IMR-90 (cell line): ENCODE measurements at regions not wholly inside any gene's neighbourhood (a gene's known extent, or its start where the extent isn't known, plus 50 kb on each side); places are given as distances from the start of the nearest gene placed in this dataset.

Source experiments
- ATAC-seq: fragments of 200-7000 bp; cut with Tn5 transposase; 2 replicates; pipeline ENCODE4 v1.9.1; 2020; ENCODE audit warnings: low read depth, mild to moderate bottlenecking, moderate library complexity
- BruUV-seq: library from RNA; stranded (reverse); fragments of 400-500 nt; replicated peaks from 2 replicates; lab custom pipeline; 2021; lab: Mats Ljungman, UMichigan
- CTCF ChIA-PET: fragments of 300-600 bp; formaldehyde crosslinking; extraction: SDS; loops from one replicate; lab custom pipeline; 2021; ENCODE audit warnings: antibody characterized with exemption; lab: Yijun Ruan, JAX
- POLR2A ChIA-PET: fragments of 300-600 bp; sonication (Branson Sonifier 250); formaldehyde crosslinking; loops from one replicate; lab custom pipeline; 2022; ENCODE audit warnings: antibody characterized with exemption; ENCODE audit not compliant: unreplicated experiment; lab: Charles Lee
- DNase-seq: peaks from one replicate; pipeline ENCODE4 v3.0.0; 2013
- H2AFZ ChIP-seq: replicated peaks from 2 replicates; pipeline ENCODE3; 2013; ENCODE audit warnings: low read length, mild to moderate bottlenecking; ENCODE audit not compliant: poor library complexity
- H2AK5ac ChIP-seq: 2 replicates; pipeline ENCODE4 v1.6.1; 2013; ENCODE audit warnings: low read depth, low read length, inconsistent platforms
- H2AK9ac ChIP-seq: replicated peaks from 2 replicates; pipeline ENCODE3; 2013; ENCODE audit warnings: mild to moderate bottlenecking, low read depth, low read length, moderate library complexity; ENCODE audit not compliant: poor library complexity
- H2BK120ac ChIP-seq: 2 replicates; pipeline ENCODE4 v1.6.1; 2013; ENCODE audit warnings: low read depth, low read length, inconsistent platforms
- H2BK15ac ChIP-seq: 3 replicates; pipeline ENCODE4 v1.6.1; 2013; ENCODE audit warnings: low read depth, low read length, inconsistent platforms
- H2BK20ac ChIP-seq: 2 replicates; pipeline ENCODE4 v1.6.1; 2013; ENCODE audit warnings: low read depth, mild to moderate bottlenecking, inconsistent platforms, low read length, moderate library complexity
- H2BK5ac ChIP-seq: 2 replicates; pipeline ENCODE4 v1.6.1; 2013; ENCODE audit warnings: mild to moderate bottlenecking, low read depth, low read length, inconsistent platforms; ENCODE audit not compliant: poor library complexity, severe bottlenecking
- H3K14ac ChIP-seq: replicated peaks from 2 replicates; pipeline ENCODE4 v1.6.1; 2013; ENCODE audit warnings: low read depth, low read length, inconsistent platforms
- H3K18ac ChIP-seq: 2 replicates; pipeline ENCODE4 v1.6.1; 2013; ENCODE audit warnings: low read depth, low read length, control low read depth
- H3K23ac ChIP-seq: 2 replicates; pipeline ENCODE4 v1.6.1; 2013; ENCODE audit warnings: low read depth, low read length, inconsistent platforms
- H3K27ac ChIP-seq: 2 replicates; pipeline ENCODE4 v1.5.1; 2013; ENCODE audit warnings: mild to moderate bottlenecking, control low read depth, low read length; ENCODE audit not compliant: insufficient read depth
- H3K27me3 ChIP-seq: 2 replicates; pipeline ENCODE4 v1.6.1; 2013; ENCODE audit warnings: low read length; ENCODE audit not compliant: control insufficient read depth, insufficient read depth
- H3K36me3 ChIP-seq: 2 replicates; pipeline ENCODE4 v1.6.1; 2013; ENCODE audit warnings: low read length, mixed read lengths; ENCODE audit not compliant: control insufficient read depth, insufficient read depth
- H3K4ac ChIP-seq: 2 replicates; pipeline ENCODE4 v1.6.1; 2013; ENCODE audit warnings: low read depth, low read length, inconsistent platforms
- H3K4me1 ChIP-seq: 2 replicates; pipeline ENCODE4 v1.6.1; 2013; ENCODE audit warnings: low read length, mixed read lengths; ENCODE audit not compliant: control insufficient read depth, insufficient read depth
- H3K4me2 ChIP-seq: 2 replicates; pipeline ENCODE4 v1.6.1; 2013; ENCODE audit warnings: low read depth, mild to moderate bottlenecking, control low read depth, low read length, moderate library complexity
- H3K4me3 ChIP-seq: 2 replicates; pipeline ENCODE4 v1.5.1; 2013; ENCODE audit warnings: low read depth, mild to moderate bottlenecking, control low read depth, low read length, moderate library complexity; ENCODE audit not compliant: insufficient read depth
- H3K56ac ChIP-seq: 2 replicates; pipeline ENCODE4 v1.6.1; 2013; ENCODE audit warnings: low read length, inconsistent platforms; ENCODE audit not compliant: insufficient read depth; ENCODE audit errors: extremely low read depth
- H3K79me1 ChIP-seq, 2 experiments: 2 replicates each; pipeline ENCODE4 v1.6.1; 2013; ENCODE audit warnings: low read length in 2 of 2, inconsistent platforms in 1 of 2, low read depth in 1 of 2
- H3K9ac ChIP-seq: 2 replicates; pipeline ENCODE4 v1.6.1; 2013; ENCODE audit warnings: low read depth, low read length, control low read depth
- H3K9me1 ChIP-seq: 2 replicates; pipeline ENCODE4 v1.6.1; 2013; ENCODE audit warnings: low read length, inconsistent platforms; ENCODE audit not compliant: insufficient read depth
- H3K9me3 ChIP-seq: 2 replicates; pipeline ENCODE4 v1.6.1; 2013; ENCODE audit warnings: low read length; ENCODE audit not compliant: control insufficient read depth, insufficient read depth
- H4K20me1 ChIP-seq: 2 replicates; pipeline ENCODE4 v1.6.1; 2013; ENCODE audit warnings: low read length, inconsistent platforms; ENCODE audit not compliant: insufficient read depth
- H4K5ac ChIP-seq: 2 replicates; pipeline ENCODE4 v1.6.1; 2013; ENCODE audit warnings: mild to moderate bottlenecking, low read depth, low read length, control low read depth
- H4K8ac ChIP-seq, 2 experiments: 2 replicates each; pipeline ENCODE4 v1.6.1; 2013; ENCODE audit warnings: low read depth in 2 of 2, low read length in 2 of 2, control low read depth in 1 of 2, inconsistent platforms in 1 of 2
- H4K91ac ChIP-seq: 2 replicates; pipeline ENCODE4 v1.6.1; 2013; ENCODE audit warnings: low read depth, low read length, inconsistent platforms; ENCODE audit not compliant: insufficient read depth
- BHLHE40 ChIP-seq: fragments of 150-350 bp; IDR thresholded peaks from 2 replicates; pipeline ENCODE4 v1.6.1; 2016; ENCODE audit warnings: mild to moderate bottlenecking, low read depth, low read length
- CEBPB ChIP-seq: IDR thresholded peaks from 2 replicates; pipeline ENCODE4 v1.6.1; 2012; ENCODE audit warnings: low read depth, low read length, improper control_type of control experiment
- CHD1 ChIP-seq: IDR thresholded peaks from 2 replicates; pipeline ENCODE4 v1.6.1; 2012; ENCODE audit warnings: low read depth, low read length, improper control_type of control experiment
- CTCF ChIP-seq: conservative IDR thresholded peaks from 2 replicates; pipeline ENCODE4 v1.5.1; 2012; ENCODE audit warnings: mild to moderate bottlenecking, low read depth, low read length, improper control_type of control experiment
- ELK1 ChIP-seq: fragments of 150-350 bp; IDR thresholded peaks from 2 replicates; pipeline ENCODE4 v1.6.1; 2016; ENCODE audit warnings: low read depth, mild to moderate bottlenecking, low read length, moderate library complexity, borderline replicate concordance
- FOS ChIP-seq: fragments of 150-350 bp; IDR thresholded peaks from 2 replicates; pipeline ENCODE4 v1.6.1; 2016; ENCODE audit warnings: low read depth, low read length
- MAFK ChIP-seq: IDR thresholded peaks from 2 replicates; pipeline ENCODE4 v1.6.1; 2012; ENCODE audit warnings: low read depth, low read length, improper control_type of control experiment
- MAZ ChIP-seq: IDR thresholded peaks from 2 replicates; pipeline ENCODE4 v1.6.1; 2012; ENCODE audit warnings: low read depth, mild to moderate bottlenecking, low read length, improper control_type of control experiment, moderate library complexity, borderline replicate concordance
- MXI1 ChIP-seq: IDR thresholded peaks from 2 replicates; pipeline ENCODE4 v1.6.1; 2012; ENCODE audit warnings: low read depth, mild to moderate bottlenecking, low read length, moderate library complexity, borderline replicate concordance
- NFE2L2 ChIP-seq: fragments of 150-350 bp; IDR thresholded peaks from 2 replicates; pipeline ENCODE4 v1.6.1; 2016; ENCODE audit warnings: low read depth, mild to moderate bottlenecking, low read length
- POLR2A ChIP-seq: IDR thresholded peaks from 2 replicates; pipeline ENCODE4 v1.6.1; 2012; ENCODE audit warnings: mild to moderate bottlenecking, low read depth, low read length
- RAD21 ChIP-seq: IDR thresholded peaks from 2 replicates; pipeline ENCODE4 v1.6.1; 2012; ENCODE audit warnings: low read length, improper control_type of control experiment
- RFX5 ChIP-seq: IDR thresholded peaks from 2 replicates; pipeline ENCODE4 v1.8.0; 2012; ENCODE audit warnings: low read depth, mild to moderate bottlenecking, low read length, moderate library complexity
- SMC3 ChIP-seq: fragments of 150-350 bp; IDR thresholded peaks from 2 replicates; pipeline ENCODE4 v1.6.1; 2016; ENCODE audit warnings: low read depth, mild to moderate bottlenecking, antibody characterized with exemption, low read length, moderate library complexity
- USF2 ChIP-seq: fragments of 150-350 bp; IDR thresholded peaks from 2 replicates; pipeline ENCODE4 v1.6.1; 2017; ENCODE audit warnings: mild to moderate bottlenecking, antibody characterized with exemption, low read length, low read depth
- WGBS, 2 experiments: methylation state at CpG; one replicate each; pipeline versions ENCODE4 v1.1.5 to v1.1.7; 2013; ENCODE audit warnings: missing lambda C conversion rate in 2 of 2; ENCODE audit not compliant: insufficient read length in 1 of 2; ENCODE audit errors: extremely low coverage in 2 of 2; 5-methylcytosine and 5-hydroxymethylcytosine counted together
- dilution Hi-C: fragments of 300-500 bp; cut with HindIII; formaldehyde crosslinking; loops from one replicate; pipeline ENCODE4 v1.14.3; 2018; ENCODE audit warnings: low sequenced_read_pairs; ENCODE audit not compliant: unreplicated experiment
- in situ Hi-C: fragments of 300-500 bp; cut with MboI; formaldehyde crosslinking; loops from 3 replicates; pipeline ENCODE4 v1.14.3; 2019; ENCODE audit warnings: low sequenced_read_pairs, inconsistent platforms, mixed read lengths
- intact Hi-C: fragments of 100-400 bp; cut with micrococcal nuclease; formaldehyde crosslinking; loops from 2 replicates; pipeline ENCODE4 v1.10.0; 2022

GRCh38 chr4:35052546-35052945 is 1191.8 kb downstream of the ARAP2 start:
- no peak overlapping the region for H3K23ac ChIP-seq
- H3K27me3 ChIP-seq: no peaks in the 10 kb centered on the region
- no peak for DNase-seq
- no peak overlapping the region for H3K14ac ChIP-seq
- intact Hi-C loops: no loop called here
- ATAC-seq: no peak
- H2AK9ac ChIP-seq: no peak overlapping the region
- no peaks in the 10 kb centered on the region for H3K36me3 ChIP-seq
- H3K9ac ChIP-seq: no peak overlapping the region
- ChIA-PET POLR2A (no interaction called here), CTCF (no interaction called here)
- H4K91ac ChIP-seq: no peak overlapping the region
- H3K4me1 ChIP-seq: no peaks in the 10 kb centered on the region
- dilution Hi-C loops: no loop called here
- no peak overlapping the region for H2AFZ ChIP-seq
- no CpG with 5 or more reads among the region's 9 CpGs for WGBS, 2 experiments
- 0 out of 2 replicates have a peak, but pooled peaks cover 7% of the 10 kb centered on the region for H3K9me3 ChIP-seq
- TF ChIP-seq RFX5: no peak
- no peak for TF ChIP-seq USF2
- TF ChIP-seq ELK1: no peak
- TF ChIP-seq RAD21: no peak
- TF ChIP-seq SMC3: no peak
- no peak for TF ChIP-seq NFE2L2
- no peak for TF ChIP-seq BHLHE40
- no peak for TF ChIP-seq POLR2A
- TF ChIP-seq MAZ: no peak
- no peak for TF ChIP-seq CTCF
- TF ChIP-seq CHD1: no peak
- no peak for TF ChIP-seq CEBPB
- TF ChIP-seq MAFK: no peak
- no peak for TF ChIP-seq MXI1
- TF ChIP-seq FOS: no peak
- no peak overlapping the region for H3K27ac ChIP-seq
- H4K8ac ChIP-seq: no peak overlapping the region
- no peak overlapping the region for H2BK5ac ChIP-seq
- in situ Hi-C loops: no loop called here
- no TSS peak for BruUV-seq
- H3K18ac ChIP-seq: no peak overlapping the region
- H2BK15ac ChIP-seq: no peak overlapping the region
- no peak overlapping the region for H2BK20ac ChIP-seq
- no peak overlapping the region for H3K4me3 ChIP-seq
- H3K79me1 ChIP-seq: no peaks in the 10 kb centered on the region
- no peak overlapping the region for H3K56ac ChIP-seq
- H2BK120ac ChIP-seq: no peak overlapping the region
- no peak overlapping the region for H3K4ac ChIP-seq
- H3K9me1 ChIP-seq: no peaks in the 10 kb centered on the region
- H2AK5ac ChIP-seq: no peak overlapping the region
- H4K5ac ChIP-seq: no peak overlapping the region
- no peaks in the 10 kb centered on the region for H4K20me1 ChIP-seq
- no peak overlapping the region for H3K4me2 ChIP-seq
